GM18909 (cell line): ENCODE measurements at regions not wholly inside any gene's neighbourhood (a gene's known extent, or its start where the extent isn't known, plus 50 kb on each side); places are given as distances from the start of the nearest gene placed in this dataset.
"Not testable (repeated sequence)": the region's sequence is repeated elsewhere in the genome, so short reads cannot be mapped to it uniquely, and the experiment has no call there.

Source experiments
- ATAC-seq: cut with Tn5 transposase; IDR thresholded peaks from one replicate; pipeline ENCODE4 v1.9.1; 2021; ENCODE audit warnings: mild to moderate bottlenecking; ENCODE audit not compliant: unreplicated experiment, poor library complexity

DNA sequence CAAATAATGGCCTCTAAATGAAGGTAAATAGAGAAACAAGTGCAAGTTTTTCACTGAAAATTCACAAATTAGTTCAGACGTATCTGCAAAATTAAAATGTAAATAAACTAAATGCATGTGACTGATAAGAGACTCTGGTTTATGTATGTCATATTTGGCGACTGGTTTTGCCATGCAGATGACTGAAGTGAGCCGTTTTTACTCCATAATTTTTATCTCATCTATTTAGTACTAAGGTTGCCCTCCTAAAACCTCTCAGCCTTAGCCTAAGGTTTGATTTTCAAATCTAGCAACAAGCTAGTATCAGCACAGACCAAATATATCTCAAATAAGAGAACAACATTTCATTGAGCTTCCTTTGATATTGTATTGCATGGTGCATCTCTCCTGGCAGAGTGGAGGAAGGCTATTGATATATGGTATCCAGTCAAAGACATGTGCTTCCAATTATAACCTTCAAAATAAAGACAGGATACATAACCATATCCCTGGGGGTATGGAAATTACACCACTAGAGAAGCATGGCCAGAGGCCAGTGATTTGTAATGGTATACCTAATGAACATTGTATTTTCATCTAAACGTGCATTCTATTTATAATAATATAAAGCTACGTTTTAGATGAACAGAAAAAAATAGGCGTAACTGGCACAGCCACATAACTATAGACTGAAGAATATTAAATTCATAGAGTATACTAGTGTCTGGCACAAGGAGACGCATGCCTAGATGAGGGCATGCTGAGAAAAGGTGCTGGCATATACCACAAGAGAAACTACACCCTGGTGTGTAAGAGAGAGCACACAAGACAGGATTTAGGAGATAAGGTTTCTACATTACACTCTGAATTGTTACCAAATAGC, 392.6 kb upstream of the INTU start:
- no peak for ATAC-seq

DNA sequence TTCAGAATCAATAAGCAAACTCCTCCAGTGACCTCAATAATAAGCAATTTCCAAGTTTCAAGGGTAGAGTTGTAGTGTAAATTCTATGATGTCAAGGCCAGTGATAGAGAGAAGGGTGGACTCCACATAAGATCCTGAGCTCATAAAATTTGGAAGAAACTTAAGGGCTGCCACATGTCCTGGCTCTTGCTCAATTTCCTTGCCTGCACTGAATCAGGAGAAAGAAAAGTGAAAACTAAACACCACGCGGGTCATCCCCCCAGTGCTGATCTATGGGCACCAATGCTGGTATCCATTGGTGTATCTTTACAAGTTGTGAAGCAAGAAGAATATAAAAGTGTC, 392.0 kb upstream of the INTU start:
- no peak for ATAC-seq

DNA sequence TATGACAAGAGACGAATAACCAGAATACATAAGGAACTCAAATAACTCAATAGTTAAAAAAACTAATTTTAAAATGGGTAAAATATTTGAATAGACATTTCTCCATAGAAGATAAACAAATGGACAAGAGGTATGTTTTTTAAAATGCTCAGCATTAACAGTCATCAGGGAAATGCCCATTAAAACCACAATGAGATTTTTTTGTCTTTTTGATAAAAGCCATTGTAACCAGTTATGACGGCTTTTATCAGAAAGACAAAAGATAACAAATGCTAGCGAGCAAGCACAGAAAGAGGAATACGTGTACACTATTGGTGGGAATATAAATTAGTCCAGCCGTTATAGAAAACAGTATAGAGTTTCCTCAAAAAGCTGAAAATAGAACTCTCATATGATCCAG, 388.2 kb upstream of the INTU start:
- no peak for ATAC-seq

DNA sequence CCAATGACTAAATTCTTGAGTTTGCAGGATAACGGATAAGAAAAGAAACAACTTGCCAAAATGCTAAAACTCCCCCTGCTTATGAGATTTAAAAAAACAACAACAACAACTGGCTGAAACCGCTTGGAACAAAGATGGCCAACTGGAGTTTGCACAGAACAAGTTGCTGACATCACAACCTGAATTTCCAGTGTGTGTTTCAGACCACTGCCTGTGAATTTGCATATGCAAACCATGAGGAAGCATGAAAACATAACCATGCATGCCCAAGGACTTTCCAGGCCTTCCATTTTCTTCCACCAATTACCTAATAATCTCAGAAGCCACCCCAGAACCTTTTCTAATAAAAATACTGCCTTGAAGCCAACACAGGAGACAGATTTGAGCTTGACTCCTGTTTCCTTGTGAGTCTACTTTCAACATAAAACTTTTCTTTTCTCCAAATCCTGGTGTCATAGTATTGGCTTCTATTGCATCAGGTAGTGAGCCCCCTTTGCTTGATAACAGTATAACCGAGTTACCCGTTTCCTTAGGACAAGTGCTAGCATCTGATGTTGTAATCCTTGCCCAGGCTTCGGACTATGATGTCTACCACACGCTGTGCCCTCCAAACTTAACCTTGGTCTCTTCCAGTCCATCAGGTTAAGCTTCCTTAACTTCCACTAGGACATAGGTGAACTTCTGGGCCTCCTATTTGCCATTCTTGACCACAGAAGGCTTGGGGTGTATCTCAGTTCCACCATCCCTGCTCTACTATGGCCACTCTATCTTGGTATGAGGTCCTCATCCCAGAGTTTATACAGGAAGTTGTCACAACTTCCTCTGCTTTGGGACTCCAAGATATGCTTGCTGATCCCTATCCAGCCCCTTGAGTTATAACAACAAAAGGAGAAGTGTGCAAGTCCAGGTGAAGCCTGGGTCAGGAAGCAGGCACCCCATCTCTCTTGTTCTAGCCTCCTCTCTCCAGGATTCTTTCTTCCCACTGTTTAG, 385.5 kb upstream of the INTU start:
- ATAC-seq, result no peak

DNA sequence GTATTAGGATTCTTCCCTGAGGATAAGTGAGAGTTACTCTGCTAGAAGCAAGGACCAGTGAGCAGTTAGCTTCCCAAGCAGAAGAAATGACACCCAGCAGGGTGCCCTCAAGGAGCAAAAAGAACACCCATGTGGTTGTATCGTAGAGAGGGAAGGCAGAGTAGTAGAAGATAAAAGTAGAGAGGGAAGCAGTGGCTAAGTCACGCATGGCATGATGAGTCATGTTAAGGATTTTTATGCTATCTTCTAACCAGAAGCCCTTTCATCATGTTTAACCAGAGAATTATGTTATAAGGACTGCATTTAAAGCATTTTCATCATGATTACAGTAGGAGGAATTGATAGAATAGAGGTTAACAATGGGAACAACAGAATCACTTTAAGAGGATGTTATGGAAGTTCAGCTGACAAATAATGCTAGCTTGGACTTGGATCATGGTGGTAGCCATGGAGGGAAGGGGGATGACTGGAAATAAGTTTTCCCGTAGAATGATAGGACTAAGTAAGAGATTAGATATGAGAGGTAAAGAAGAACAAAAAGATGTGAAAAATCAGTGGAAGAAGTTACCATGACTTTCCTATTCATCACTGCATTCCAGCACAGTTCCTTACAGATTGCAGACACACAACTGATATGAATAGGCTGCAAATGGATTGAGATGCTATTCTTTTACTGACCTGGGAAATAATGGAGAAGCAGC, 383.5 kb upstream of the INTU start:
- ATAC-seq, result no peak

DNA sequence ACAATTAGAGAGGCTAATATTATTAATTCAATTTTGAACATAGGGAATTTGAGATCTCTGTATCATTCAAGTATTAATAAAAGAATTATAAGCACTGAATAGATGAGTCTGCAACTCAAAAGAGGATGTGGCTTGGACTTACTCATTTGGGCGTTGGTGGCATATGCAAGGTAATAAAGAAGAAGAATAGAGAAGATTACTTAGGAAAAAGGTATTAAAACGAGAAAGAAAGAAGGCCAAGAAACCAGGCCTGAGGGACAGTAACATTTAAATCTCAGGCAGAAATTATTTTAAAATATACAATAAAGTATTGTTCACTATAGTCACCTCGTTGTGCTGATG, 383.0 kb upstream of the INTU start:
- ATAC-seq, result no peak

DNA sequence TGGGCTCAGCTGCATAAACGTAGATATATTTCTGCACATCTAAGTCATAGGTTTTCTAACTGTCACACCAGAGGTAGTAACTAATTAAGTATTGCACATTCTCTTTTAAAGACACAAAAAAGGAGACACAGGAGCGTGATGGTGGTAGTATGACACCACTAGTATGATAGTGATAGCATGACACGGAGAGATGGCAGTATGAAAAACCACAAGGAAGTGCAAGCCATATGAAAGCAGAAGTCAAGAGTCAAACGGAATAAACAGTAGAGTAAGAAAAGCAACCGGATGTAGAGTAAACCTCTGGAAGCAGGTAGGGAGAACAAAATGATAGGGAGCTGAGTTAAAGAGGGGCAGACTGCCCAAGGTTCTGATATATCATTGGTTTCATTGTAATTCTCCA, 382.2 kb upstream of the INTU start:
- ATAC-seq, result no peak

DNA sequence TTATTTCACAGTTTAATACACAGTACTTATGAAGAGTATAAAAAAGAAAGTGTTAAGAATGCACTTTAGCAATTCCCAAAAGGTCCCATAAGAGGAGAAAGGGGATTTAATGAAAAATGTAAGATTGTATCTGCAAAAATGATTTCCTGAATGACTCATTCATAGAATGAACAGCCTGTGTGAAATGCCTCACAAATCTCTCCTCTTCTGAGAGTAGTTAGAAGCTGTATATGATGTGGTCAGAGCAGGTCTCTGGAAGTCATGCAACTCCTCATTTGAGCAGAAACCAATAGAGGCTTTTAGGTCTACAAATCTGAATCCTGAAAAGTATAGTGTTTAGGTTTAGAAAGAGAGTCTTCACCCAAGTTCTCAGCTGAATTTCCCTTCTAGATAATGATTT, 381.3 kb upstream of the INTU start:
- peak; percentile 46 for ATAC-seq

DNA sequence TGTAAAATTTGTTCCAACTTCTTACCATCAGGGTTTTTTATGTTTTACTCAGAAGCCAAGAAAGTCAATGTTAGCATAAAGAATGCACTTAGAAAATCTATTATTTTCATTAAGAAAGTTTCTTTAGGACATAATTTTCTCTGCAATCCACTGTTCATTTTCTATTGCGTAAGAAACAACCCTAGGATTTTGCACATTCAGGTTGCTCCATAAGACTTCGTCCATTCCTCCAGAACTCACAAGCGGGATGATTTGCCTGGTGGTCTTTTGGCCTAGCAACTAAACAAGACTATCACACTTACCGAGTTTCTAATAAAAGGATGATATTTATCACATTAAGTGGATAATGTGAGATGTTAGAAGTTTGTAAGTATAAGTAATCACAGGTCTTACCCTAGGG, 376.3 kb upstream of the INTU start:
- no peak for ATAC-seq

DNA sequence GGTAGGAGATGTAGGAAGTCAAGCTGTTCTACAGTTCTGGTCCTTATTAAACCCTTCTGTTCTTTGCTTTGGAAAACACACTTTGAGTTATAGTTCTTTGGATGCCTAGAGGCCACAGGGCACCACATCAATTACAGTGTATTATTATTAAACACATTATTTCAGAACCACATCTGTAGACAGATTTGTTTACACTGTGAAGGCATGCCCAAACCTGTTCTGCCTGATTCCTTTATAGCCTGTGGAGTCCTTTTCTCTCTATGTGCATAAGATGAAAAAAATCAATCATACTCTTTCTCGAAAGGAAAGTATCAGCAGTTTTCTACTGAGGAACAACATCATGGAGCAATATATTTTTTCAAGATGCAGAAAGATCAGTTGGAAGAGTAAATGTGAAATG, 371.3 kb upstream of the INTU start:
- ATAC-seq, result no peak

DNA sequence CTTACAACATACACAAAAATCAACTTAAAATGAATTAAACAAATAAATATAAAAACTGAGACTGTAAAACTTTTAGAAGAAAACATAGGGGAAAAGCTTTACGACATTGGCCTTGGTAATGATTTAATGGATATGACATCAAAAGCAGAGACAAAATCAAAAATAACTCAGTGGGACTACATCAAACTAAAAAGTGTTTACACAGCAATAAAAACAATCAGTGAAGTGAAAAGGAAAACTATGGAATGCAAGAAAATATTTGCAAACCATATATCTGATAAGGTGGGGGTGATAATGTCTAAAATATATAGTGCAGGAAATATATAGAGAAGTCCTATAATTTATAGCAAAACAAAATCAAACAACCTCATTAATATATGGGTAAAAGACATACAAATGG, 364.4 kb upstream of the INTU start:
- ATAC-seq, result no peak

DNA sequence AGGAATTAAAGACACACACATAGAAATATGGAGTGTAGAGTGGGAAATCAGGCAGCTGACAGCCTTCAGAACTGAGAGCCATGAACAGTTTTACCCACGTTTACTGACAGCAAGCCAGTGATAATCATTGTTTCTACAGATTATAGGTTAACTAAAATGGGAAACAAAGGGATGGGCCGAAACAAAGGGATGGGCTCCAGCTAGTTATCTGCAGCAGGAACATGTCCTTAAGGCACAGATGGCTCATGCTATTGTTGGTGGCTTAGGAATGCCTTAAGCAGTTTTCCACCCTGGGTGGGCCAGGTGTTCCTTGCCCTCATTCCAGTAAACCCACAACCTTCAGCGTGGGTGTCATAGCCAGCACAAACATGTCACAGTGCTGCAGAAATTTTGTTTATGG, 355.7 kb upstream of the INTU start:
- not testable (repeated sequence) for ATAC-seq

DNA sequence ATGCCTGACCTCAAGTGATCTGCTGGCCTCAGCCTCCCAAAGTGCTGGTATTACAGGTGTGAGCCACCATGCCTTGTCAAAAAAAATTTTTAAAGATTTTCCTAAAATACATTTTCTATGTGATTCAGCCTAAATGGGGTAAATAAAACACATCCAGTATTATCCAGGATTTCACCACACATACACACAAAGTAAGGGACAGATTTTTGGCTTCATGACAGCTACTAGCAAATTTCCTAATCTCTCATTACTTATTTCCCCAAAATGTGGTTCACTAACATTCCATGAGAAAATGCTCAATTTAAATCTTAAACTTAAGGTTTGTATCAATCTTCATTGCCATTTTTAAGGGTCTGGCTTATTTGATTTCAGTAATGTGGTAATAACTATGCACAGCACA, 348.5 kb upstream of the INTU start:
- ATAC-seq, result no peak

DNA sequence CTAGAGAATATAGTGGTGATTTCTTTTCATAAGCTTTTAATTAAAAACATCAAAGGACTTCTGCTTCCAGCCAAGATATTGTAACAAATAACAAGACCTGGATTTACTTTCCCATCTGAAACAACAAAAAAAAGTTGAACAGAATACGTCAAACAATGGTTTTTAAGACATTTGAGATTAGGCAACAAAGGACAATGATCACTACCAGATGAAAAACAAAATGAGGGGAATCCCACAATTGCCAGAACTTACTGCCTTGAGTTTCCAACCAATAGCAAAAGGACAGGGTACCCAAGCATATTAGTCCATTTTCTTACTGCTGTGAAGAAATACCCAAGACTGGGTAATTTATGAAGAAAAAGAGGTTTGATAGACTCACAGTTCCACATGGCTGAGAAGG, 341.4 kb upstream of the INTU start:
- ATAC-seq, result no peak

DNA sequence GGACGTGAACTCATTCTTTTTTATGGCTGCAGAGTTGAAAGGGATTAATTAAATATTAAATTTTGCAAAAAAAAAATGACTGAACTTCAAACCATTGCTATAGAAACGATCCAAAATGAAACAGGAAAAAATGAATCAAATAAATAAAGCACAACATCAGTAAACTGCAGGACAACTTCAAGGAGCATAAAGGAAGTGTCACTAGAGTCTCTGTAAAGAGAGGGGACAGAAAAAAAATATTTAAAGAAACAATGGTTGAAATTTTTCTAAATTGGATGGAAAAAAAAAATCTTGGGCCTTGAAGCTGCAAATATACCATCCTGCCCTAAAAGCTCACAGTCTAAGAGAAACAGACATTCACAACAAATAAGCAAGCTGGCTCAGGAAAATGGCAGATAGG, 339.3 kb upstream of the INTU start:
- no peak for ATAC-seq

DNA sequence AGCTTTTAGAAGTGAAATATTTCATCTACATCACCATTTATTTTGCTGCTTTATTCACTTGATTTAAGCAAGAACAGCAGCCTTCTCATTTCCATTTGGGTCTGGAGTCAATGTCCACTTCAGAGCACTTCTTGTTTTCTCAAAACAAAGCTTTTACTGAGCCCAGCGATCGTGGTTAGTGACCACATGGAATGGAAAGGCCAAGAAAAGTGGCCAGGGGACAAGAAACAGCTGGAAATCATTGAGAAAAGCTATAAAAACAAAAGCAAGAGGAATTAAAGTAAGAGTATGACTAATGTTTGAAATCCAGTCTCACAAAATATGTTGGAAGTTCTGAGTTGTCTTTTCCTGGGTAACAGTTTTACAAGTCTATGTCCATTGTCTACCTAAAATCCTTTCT, 328.4 kb upstream of the INTU start:
- ATAC-seq, result no peak

DNA sequence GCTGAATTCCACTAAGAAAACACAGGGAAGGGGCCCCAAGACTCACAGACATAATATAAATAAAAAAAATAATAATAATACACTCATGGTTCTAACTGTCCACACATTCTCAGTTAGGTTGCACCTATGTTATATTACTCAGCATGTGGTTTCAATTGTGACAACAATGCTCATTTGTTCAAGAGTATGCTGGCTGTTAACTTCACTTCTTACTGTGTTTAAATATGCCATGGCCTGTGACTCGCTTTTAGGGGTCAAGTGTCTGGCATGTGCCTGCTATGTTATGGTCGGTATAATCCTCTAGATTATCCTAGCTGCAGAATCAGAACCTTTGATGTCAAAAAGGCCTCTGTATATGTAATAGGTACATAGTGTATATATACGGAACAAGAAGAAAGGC, 324.8 kb upstream of the INTU start:
- ATAC-seq, result no peak

DNA sequence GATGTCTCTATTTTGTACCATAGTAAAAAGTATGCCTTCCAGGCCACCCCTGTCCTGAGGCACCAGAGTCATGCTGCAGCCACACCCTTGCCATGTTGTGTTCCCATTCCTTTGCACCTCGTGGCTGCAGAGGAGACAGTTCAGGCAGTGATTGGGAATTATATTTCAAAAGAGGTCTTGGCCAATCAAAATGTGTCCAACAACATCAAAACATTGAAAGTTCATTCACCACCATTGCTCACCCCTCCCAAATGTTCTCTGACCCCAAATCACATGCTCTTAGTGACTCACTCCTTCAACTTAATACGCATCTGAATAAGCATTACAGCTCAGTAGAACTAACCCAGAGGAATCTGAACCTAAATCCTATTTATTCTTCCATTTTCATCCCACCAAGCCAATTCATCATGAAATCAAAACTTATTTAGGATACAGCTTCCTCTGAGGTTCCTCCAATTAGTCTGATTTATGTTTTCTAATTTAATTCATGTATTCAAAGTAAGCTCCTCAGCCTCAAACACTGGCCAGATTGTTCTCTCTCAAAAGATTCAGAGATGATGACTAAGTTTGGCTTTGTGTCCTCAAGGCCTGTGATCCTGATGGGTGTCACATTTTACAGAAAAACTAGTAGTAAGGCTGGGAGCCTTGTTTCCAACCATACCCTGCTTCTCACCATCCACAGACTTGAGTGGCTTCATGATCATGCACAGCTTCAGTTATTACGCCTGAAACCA, 323.2 kb upstream of the INTU start:
- ATAC-seq, result no peak

DNA sequence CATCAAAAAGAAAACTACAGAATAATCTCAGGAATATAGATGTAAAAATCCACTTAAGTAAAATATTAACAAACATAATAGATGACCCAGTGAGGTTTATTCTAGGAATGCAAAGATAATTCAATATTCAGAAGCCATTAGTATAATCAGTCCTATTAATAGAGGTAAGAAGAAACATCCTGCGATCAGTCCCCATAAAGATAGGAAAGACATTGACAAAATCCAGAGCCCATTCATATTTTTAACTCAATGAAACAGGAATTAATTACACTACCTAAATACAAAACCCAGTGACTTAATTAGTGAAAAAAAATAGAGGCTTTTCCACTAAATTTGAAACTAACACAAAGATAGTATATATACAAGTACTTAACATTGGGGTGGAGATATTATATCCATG, 321.4 kb upstream of the INTU start:
- ATAC-seq, result no peak

DNA sequence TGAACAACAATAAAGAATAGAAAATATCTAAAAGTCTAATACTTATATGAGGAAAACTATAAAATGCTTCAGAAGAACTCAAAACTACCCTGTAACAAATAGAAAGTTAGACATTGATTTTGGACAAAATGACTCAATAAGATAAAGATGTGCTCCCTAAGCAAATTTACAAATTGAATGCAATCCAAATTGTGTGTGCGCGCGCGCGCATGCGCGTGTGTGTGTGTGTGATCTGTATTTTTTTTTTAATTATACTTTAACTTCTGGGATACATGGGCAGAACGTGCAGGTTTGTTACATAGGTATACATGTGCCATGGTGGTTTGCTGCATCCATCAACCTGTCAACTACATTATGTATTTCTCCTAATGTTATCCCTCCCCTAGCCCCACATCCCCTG, 320.8 kb upstream of the INTU start:
- ATAC-seq, result no peak
